Stimulated activated naive CD8-positive, alpha-beta T cell treated with anti-CD3 and anti-CD28 coated beads, Interleukin-15, Interleukin-2, amounts not matched to agents 100 ng/mL and 50 ng/mL, for 24 hours (primary cell): ENCODE measurements at regions not wholly inside any gene's neighbourhood (a gene's known extent, or its start where the extent isn't known, plus 50 kb on each side); places are given as distances from the start of the nearest gene placed in this dataset.
"Not testable (repeated sequence)": the region's sequence is repeated elsewhere in the genome, so short reads cannot be mapped to it uniquely, and the experiment has no call there.

Source experiments
- H3K27ac Mint-ChIP-seq: one replicate; pipeline ENCODE4 v1.8.0; 2021; ENCODE audit warnings: mild to moderate bottlenecking, mixed read lengths
- H3K27me3 Mint-ChIP-seq: one replicate; pipeline ENCODE4 v1.8.0; 2021; ENCODE audit warnings: mixed read lengths
- H3K36me3 Mint-ChIP-seq: one replicate; pipeline ENCODE4 v1.8.0; 2021; ENCODE audit warnings: low read depth, mixed read lengths
- H3K4me1 Mint-ChIP-seq: one replicate; pipeline ENCODE4 v1.8.0; 2021; ENCODE audit warnings: low read depth, mixed read lengths
- H3K4me3 Mint-ChIP-seq: one replicate; pipeline ENCODE4 v1.8.0; 2021; ENCODE audit warnings: mild to moderate bottlenecking, mixed read lengths
- H3K9me3 Mint-ChIP-seq: one replicate; pipeline ENCODE4 v1.8.0; 2021; ENCODE audit warnings: mixed read lengths

DNA sequence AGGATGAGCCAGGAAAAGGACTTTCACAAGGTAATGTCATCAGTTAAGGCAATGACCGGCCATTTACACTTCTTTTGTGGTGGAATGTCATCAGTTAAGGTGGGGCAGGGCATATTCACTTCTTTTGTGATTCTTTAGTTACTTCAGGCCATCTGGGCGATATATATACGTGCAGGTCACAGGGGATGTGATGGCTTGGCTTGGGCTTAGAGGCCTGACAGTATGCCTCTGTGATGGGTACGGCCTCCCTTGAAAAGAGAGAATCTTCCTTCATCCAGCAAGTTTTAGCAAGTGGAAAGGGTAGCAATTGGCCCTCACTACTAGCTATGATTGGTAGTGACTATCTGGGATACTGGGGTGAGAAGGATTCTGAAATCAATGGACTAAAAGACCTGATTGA is 456.4 kb downstream of the SHISA9 start:
- H3K27ac Mint-ChIP-seq, H3K27me3 Mint-ChIP-seq, H3K4me1 Mint-ChIP-seq, H3K4me3 Mint-ChIP-seq, H3K36me3 Mint-ChIP-seq: not testable (repeated sequence)
- peaks cover 20% of the 10 kb centered on the region for H3K9me3 Mint-ChIP-seq

DNA sequence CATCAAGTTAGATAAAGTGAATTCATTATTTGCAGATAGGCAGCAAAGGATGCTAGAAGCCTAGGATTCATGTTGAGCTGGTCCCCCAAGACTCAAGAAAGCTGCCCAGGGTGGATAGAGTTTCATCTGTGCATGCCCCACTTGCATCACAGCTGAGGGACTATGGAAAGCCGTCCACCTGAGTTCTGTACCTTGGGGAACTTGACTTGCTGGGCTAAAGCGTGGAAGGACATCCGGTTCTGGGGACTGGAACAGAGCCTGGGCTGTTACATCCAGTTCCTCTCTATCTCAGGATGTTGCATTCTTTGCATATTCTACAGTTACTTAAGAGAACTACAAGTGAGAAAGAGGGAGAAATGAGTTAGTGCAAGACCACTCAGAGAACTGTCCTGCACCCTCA is 458.4 kb downstream of the SHISA9 start:
- no peaks in the 10 kb centered on the region for H3K4me1 Mint-ChIP-seq
- no peak overlapping the region for H3K27ac Mint-ChIP-seq
- no peak overlapping the region for H3K4me3 Mint-ChIP-seq
- H3K27me3 Mint-ChIP-seq: no peaks in the 10 kb centered on the region
- H3K36me3 Mint-ChIP-seq: no peaks in the 10 kb centered on the region
- H3K9me3 Mint-ChIP-seq: peaks cover 16% of the 10 kb centered on the region

DNA sequence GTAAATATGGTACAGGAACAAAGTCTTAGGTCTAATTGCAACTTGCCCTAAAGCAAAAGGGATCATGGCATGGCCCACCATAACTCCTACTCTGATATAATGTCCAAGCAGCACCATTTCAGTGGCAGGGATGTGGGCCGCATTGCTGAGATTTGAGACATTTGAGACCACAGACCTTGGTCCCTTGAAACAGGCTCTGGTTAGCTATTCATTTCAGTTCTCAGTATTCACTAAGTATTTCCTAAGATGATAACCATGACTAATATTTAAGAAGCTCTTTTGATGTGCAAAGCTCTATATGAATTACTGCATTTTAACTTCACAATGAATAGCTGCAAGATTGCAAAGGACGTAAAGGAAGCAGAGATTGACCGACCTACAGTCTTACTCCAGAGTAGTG is 471.0 kb downstream of the SHISA9 start:
- H3K4me3 Mint-ChIP-seq: no peak overlapping the region
- H3K27ac Mint-ChIP-seq: no peak overlapping the region
- peaks cover 12% of the 10 kb centered on the region for H3K9me3 Mint-ChIP-seq
- no peaks in the 10 kb centered on the region for H3K27me3 Mint-ChIP-seq
- no peaks in the 10 kb centered on the region for H3K4me1 Mint-ChIP-seq
- H3K36me3 Mint-ChIP-seq: no peaks in the 10 kb centered on the region

DNA sequence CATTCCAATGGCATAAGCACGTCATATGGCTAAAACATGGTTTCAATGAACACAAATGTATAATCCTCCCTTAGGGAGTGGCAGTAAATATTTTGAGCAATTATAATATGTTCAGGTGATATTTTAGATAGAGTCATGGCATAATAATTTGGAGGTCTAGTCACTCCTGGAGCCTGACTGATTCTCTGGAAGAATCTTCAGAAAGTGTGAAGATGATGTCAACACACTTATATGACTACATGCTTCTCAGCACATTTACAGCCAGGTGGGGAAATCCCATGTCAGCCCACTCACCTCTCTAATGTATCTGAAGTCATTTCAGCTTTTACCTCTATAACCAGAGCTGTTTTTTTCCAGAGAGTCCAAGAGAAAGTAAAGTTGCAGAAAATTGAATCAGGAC is 474.8 kb downstream of the SHISA9 start:
- no peak overlapping the region for H3K27ac Mint-ChIP-seq
- no peaks in the 10 kb centered on the region for H3K36me3 Mint-ChIP-seq
- peaks cover 14% of the 10 kb centered on the region for H3K9me3 Mint-ChIP-seq
- H3K27me3 Mint-ChIP-seq: no peaks in the 10 kb centered on the region
- H3K4me3 Mint-ChIP-seq: no peak overlapping the region
- H3K4me1 Mint-ChIP-seq: no peaks in the 10 kb centered on the region

DNA sequence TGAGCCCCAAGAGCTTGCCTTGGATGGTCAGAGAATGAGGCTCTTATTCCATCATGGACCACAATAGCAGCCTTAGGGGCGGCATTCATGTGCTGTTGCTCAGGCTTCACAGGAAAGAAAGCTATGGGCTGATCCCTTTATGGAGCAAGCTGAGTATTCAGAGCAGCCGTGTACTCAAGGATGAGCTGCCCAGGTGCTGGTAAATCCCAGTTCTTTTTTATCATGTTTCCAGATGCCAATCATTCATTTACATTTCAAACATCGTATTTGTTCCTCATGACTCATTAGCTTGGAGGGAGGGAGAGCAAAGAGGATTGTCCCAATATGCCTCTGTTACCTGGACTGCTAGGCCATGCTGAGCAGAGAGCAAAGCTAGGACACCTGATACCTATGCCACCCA is 475.7 kb downstream of the SHISA9 start:
- Mint-ChIP-seq H3K27me3 (no peaks in the 10 kb centered on the region), H3K36me3 (no peaks in the 10 kb centered on the region), H3K9me3 (peaks cover 16% of the 10 kb centered on the region), H3K27ac (no peak overlapping the region), H3K4me3 (no peak overlapping the region), H3K4me1 (no peaks in the 10 kb centered on the region)

DNA sequence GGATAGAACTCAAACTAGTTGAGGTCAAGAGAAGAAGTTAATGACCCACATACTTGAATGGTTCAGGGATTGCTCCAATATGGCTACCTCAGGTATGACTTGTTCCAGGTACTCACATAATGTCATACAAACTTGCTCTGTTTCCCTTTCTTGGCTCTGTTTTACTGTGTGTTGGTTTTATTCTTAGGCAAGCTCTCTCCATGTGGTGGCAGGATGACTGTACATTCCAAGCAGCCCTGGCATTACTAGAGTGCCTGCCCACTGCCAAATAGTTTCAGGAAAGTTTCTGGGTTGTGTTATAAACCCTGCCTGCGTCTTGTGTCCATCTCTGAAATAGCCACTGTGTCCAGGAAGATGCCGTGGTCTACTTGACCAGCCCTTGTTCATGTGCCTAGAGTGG is 476.8 kb downstream of the SHISA9 start:
- Mint-ChIP-seq H3K9me3 (peaks cover 21% of the 10 kb centered on the region), H3K4me3 (no peak overlapping the region), H3K27me3 (no peaks in the 10 kb centered on the region), H3K4me1 (no peaks in the 10 kb centered on the region), H3K27ac (no peak overlapping the region), H3K36me3 (no peaks in the 10 kb centered on the region)

DNA sequence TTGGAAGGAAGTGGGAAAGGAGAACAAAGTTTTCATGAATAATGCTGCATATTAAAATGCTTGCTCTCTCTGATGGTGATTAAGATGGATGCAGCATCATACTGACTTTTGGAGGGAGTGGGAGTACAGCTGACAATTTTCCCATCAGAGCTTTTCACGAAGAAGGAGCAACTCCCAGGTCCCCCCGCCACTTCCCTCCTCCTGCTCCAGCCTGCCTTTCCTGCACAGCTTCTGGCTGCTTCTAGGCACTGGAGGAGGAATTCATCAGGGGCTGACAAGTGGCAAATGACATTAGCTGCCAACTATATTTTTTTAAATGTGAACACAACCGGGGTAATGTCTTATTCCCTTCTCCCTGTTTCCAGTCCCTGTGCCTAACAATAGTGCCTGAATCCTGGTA is 477.9 kb downstream of the SHISA9 start:
- Mint-ChIP-seq H3K4me1 (no peaks in the 10 kb centered on the region), H3K27ac (no peak overlapping the region), H3K9me3 (peaks cover 27% of the 10 kb centered on the region), H3K4me3 (no peak overlapping the region), H3K36me3 (no peaks in the 10 kb centered on the region), H3K27me3 (no peaks in the 10 kb centered on the region)

DNA sequence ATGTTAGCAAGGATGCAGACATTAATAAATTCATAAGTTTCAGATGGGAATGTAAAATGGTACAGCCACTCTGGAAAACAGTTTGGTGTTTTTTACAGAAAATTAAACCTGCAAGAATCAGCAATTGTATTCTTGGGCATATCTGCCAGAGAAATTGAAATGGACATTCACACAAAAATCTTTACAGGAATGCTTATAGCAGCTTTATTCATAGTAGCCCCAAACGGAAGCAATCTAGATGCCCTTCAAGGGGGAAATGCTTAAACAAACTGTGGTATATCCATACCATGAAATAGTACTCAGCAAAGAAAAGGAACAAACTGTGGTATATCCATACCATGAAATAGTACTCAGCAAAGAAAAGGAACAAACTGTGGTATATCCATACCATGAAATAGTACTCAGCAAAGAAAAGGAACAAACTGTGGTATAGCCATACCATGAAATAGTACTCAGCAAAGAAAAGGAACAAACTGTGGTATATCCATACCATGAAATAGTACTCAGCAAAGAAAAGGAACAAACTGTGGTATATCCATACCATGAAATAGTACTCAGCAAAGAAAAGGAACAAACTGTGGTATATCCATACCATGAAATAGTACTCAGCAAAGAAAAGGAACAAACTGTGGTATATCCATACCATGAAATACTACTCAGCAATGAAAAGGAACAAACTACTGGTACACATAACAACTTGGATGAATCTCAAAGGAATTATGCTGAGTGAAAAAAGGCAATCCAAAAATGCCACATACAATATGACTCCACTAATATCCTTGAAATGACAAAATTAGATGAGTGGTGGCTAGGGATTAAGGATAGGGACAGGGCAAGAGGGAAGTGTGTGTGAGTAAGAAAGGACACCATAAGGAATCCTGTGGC is 484.0 kb downstream of the SHISA9 start:
- not testable (repeated sequence) for H3K27ac Mint-ChIP-seq, H3K36me3 Mint-ChIP-seq, H3K27me3 Mint-ChIP-seq, H3K4me1 Mint-ChIP-seq, H3K4me3 Mint-ChIP-seq
- peaks cover 42% of the 10 kb centered on the region for H3K9me3 Mint-ChIP-seq

DNA sequence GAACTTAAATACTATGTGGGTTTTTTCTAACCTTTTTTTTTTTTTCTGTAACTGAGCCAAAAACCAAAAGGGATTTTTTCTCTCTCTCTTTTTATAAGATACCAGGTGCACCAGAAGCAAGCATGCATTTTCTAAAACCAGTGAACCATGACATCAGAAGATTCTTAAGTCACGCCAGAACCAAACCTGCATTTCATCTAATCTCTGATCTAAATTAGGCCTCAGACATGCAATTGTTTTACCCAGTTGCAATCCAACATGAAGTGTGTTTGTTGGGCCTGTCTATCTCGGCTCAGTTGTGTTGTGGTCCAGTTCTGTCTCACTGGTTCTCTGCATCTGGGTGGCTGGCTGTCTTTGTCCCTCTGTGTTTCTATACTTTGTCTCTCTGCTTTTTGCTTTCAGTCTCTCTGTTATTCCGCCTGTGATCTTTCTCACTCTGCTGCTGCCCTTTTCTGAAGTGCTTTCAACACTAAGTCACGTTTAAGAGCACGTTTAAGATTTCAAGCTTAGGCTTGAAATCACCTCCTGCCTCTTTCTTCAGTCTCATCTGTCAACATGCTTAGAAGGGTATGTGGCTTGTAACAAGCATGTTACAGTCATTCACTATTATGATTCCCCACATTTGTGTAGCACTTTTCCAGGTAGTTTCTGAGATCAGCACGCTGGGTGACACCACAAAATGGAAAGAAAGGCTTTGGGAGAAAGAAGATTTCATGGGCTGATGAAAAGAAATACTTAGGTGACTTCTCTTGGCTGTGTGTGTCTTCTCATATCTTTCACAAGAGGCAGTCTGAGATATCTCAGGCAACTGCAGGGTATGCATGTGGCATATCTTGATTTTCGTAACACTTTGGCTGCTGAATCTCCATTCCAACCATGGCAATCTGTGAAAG is 488.9 kb downstream of the SHISA9 start:
- H3K27me3 Mint-ChIP-seq: no peaks in the 10 kb centered on the region
- peak overlapping the region; percentile 28 for H3K27ac Mint-ChIP-seq
- no peaks in the 10 kb centered on the region for H3K36me3 Mint-ChIP-seq
- peaks cover 9% of the 10 kb centered on the region for H3K4me1 Mint-ChIP-seq
- H3K4me3 Mint-ChIP-seq: no peak overlapping the region
- H3K9me3 Mint-ChIP-seq: peaks cover 29% of the 10 kb centered on the region

DNA sequence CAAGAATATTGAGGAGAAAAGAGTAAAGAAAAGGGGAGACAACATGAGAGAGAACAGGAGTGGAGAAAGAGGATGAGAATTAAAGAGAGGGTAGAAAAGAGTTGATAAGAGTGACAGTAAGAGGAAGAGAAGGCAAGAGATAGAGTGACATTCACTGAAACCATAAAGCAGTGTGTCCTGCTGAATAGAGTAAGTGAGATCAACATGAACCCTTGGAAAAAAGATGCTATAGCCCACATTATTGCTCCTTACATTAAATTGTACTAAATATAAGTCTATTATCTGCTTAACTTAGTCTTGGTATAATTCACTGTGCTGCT is 489.5 kb downstream of the SHISA9 start:
- peak overlapping the region; percentile 28 for H3K27ac Mint-ChIP-seq
- no peaks in the 10 kb centered on the region for H3K27me3 Mint-ChIP-seq
- no peaks in the 10 kb centered on the region for H3K36me3 Mint-ChIP-seq
- peaks cover 9% of the 10 kb centered on the region for H3K4me1 Mint-ChIP-seq
- peaks cover 30% of the 10 kb centered on the region for H3K9me3 Mint-ChIP-seq
- no peak overlapping the region for H3K4me3 Mint-ChIP-seq

DNA sequence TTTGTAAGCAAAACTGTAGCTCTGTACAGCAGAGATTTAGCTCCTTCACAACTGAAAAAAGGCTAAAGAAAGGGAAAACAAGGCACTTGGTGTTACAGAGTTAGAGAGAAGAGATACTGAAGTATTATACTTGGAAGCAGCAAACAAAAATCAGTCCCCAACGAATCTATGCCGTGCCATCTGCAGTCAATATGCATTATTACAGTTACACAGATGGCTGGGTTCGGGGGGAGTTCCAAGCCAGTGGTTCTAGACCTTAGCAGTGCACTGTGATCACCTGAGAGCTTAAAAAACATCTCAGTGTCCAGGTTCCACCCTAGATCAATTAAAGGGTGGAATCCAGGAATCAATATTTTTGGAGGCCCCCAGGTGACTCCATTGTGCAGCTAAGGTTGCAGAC is 489.9 kb downstream of the SHISA9 start:
- no peaks in the 10 kb centered on the region for H3K36me3 Mint-ChIP-seq
- H3K9me3 Mint-ChIP-seq: peaks cover 30% of the 10 kb centered on the region
- no peaks in the 10 kb centered on the region for H3K27me3 Mint-ChIP-seq
- no peak overlapping the region for H3K4me3 Mint-ChIP-seq
- H3K27ac Mint-ChIP-seq: no peak overlapping the region
- peaks cover 9% of the 10 kb centered on the region for H3K4me1 Mint-ChIP-seq

DNA sequence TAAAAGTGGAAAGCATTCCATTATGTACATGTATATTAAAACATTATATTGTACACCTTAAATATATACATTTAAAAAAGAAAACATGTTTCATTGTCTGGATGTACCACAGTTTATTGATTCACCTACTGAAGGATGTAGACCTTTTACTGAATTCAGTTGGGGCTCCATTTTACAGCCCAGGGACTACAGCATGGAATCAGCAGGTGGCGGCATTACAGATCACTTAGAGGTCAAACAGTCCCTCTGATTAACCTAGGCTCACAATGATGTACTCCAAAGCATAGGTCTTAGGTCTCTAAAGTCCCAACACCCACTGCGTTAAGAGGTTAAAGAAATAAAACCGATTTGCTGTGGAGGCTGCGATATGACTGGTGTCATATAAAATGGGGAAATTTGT is 490.9 kb downstream of the SHISA9 start:
- peaks cover 9% of the 10 kb centered on the region for H3K4me1 Mint-ChIP-seq
- H3K27me3 Mint-ChIP-seq: no peaks in the 10 kb centered on the region
- H3K27ac Mint-ChIP-seq: no peak overlapping the region
- H3K4me3 Mint-ChIP-seq: no peak overlapping the region
- H3K9me3 Mint-ChIP-seq: peaks cover 25% of the 10 kb centered on the region
- H3K36me3 Mint-ChIP-seq: no peaks in the 10 kb centered on the region

DNA sequence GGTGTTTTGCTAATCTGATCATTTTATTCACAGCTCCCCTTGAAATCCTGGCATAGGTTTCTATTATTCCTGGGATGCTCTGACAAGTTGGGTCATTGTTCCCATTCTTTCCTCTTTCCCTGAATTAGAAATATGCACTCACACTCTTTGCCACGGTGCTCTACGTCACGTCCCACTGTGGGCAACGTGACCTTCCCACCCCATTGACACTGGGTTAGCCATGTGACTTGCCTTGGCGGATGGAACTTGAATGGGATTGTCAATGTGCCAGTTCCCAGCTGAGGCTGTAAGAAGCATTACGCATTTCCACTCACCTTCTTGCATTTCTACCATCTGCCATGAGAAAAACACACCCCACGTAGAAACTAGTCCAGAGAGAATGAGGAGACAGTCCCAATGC is 492.4 kb downstream of the SHISA9 start:
- H3K27ac Mint-ChIP-seq: no peak overlapping the region

DNA sequence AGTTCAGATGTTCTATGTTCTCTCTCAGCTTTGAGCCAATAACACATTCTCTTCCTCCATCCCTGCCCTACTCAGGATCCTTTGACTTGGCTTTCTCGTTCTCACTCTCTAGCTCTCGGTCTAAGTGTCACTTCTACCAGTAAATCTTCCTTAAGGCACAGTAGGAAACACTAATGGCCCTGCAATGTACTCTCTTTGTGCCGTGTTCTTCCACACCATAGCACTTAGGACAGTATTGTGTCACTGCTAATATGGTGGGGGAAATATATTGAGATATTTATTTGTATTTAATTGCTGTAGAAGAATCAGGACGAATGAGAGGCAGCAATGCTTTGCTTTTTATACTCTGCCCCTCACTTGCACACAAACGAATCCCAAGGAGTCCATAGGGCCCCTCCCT is 493.1 kb downstream of the SHISA9 start:
- H3K4me3 Mint-ChIP-seq: no peak overlapping the region
- H3K4me1 Mint-ChIP-seq: peaks cover 9% of the 10 kb centered on the region
- no peaks in the 10 kb centered on the region for H3K27me3 Mint-ChIP-seq
- H3K36me3 Mint-ChIP-seq: no peaks in the 10 kb centered on the region
- H3K27ac Mint-ChIP-seq: no peak overlapping the region
- H3K9me3 Mint-ChIP-seq: peaks cover 22% of the 10 kb centered on the region

More for the DNA sequence above, 492.4 kb downstream of the SHISA9 start:
- Mint-ChIP-seq H3K27me3 (no peaks in the 10 kb centered on the region), H3K4me3 (no peak overlapping the region), H3K4me1 (peaks cover 9% of the 10 kb centered on the region), H3K36me3 (no peaks in the 10 kb centered on the region), H3K9me3 (peaks cover 22% of the 10 kb centered on the region)

DNA sequence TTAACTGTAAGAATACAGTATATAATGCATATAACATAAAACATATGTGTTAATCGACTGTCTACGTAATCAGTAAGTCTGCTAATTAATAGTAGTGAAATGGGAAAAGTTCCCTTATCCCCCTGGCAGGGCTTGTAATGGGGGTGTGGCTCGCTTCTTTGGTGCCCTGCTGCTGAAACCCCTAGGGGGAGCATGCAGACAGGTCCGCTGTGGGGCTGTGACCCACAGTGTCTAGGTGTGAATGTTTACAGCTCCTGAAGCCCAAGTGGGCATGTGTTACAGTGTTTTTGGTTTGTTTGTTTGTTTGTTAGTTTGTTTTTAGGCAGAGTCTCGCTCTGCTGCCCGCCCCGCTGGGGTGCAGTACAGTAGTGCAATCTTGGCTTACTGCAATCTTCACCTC is 495.7 kb downstream of the SHISA9 start:
- Mint-ChIP-seq H3K4me3 (no peak overlapping the region), H3K9me3 (peaks cover 17% of the 10 kb centered on the region), H3K27ac (no peak overlapping the region), H3K36me3 (no peaks in the 10 kb centered on the region), H3K4me1 (no peaks in the 10 kb centered on the region), H3K27me3 (no peaks in the 10 kb centered on the region)
